EL (cell line): ENCODE measurements at regions not wholly inside any gene's neighbourhood (a gene's known extent, or its start where the extent isn't known, plus 50 kb on each side); places are given as distances from the start of the nearest gene placed in this dataset.
A peak's percentile ranks its signal among the peaks of the same experiment; 100 is the strongest.
"Not testable (repeated sequence)": the region's sequence is repeated elsewhere in the genome, so short reads cannot be mapped to it uniquely, and the experiment has no call there.

Source experiments
- DNase-seq: peaks from one replicate; pipeline ENCODE4 v3.0.0-alpha.2; 2016

- DNase-seq, result no peak
Observed at GRCh38 chr12:102344691-102345090, 135.7 kb downstream of the IGF1 start.

- peak; percentile 19 for DNase-seq
Observed at GRCh38 chr12:102343361-102344121, 136.8 kb downstream of the IGF1 start.

GRCh38 chr12:102342281-102343006 lies 137.9 kb downstream of the IGF1 start:
- DNase-seq, result no peak

GRCh38 chr12:102334765-102335164 lies 137.1 kb upstream of the PMCH start:
- no peak for DNase-seq

- DNase-seq, result no peak
Observed at GRCh38 chr12:102331419-102331818, 133.8 kb upstream of the PMCH start.

- DNase-seq, result no peak
Observed at GRCh38 chr12:102329883-102330282, 132.2 kb upstream of the PMCH start.

- DNase-seq, result peak; percentile 10
Observed at GRCh38 chr12:102326982-102327381, 129.3 kb upstream of the PMCH start.

GRCh38 chr12:102325108-102325507 lies 127.5 kb upstream of the PMCH start:
- not testable (repeated sequence) for DNase-seq

GRCh38 chr12:102323799-102324198 lies 126.2 kb upstream of the PMCH start:
- no peak for DNase-seq

GRCh38 chr12:102322254-102322653 lies 124.6 kb upstream of the PMCH start:
- no peak for DNase-seq

- no peak for DNase-seq
Observed at GRCh38 chr12:102321305-102322082, 123.9 kb upstream of the PMCH start.

- DNase-seq, result no peak
Observed at GRCh38 chr12:102317155-102317554, 119.5 kb upstream of the PMCH start.

- DNase-seq, result no peak
Observed at GRCh38 chr12:102316723-102317122, 119.1 kb upstream of the PMCH start.

GRCh38 chr12:102314821-102315220 lies 117.2 kb upstream of the PMCH start:
- DNase-seq, result no peak

GRCh38 chr12:102313116-102313971 lies 115.7 kb upstream of the PMCH start:
- not testable (repeated sequence) for DNase-seq

- no peak for DNase-seq
Observed at GRCh38 chr12:102305486-102305885, 107.9 kb upstream of the PMCH start.

- DNase-seq, result not testable (repeated sequence)
Observed at GRCh38 chr12:102304667-102305066, 107.0 kb upstream of the PMCH start.

GRCh38 chr12:102302553-102302952 lies 104.9 kb upstream of the PMCH start:
- DNase-seq, result no peak

GRCh38 chr12:102301547-102301946 lies 103.9 kb upstream of the PMCH start:
- no peak for DNase-seq

GRCh38 chr12:102300824-102301461 lies 103.3 kb upstream of the PMCH start:
- peak; percentile 64 for DNase-seq

- peak; percentile 3 for DNase-seq
Observed at GRCh38 chr12:102299731-102300130, 102.1 kb upstream of the PMCH start.

- DNase-seq, result peak; percentile 73
Observed at GRCh38 chr12:102298022-102298421, 100.4 kb upstream of the PMCH start.
